NCI-H2029 (cell line): ENCODE measurements at regions not wholly inside any gene's neighbourhood (a gene's known extent, or its start where the extent isn't known, plus 50 kb on each side); places are given as distances from the start of the nearest gene placed in this dataset.
"Not testable (repeated sequence)": the region's sequence is repeated elsewhere in the genome, so short reads cannot be mapped to it uniquely, and the experiment has no call there.

ENCODE experiments used
- DNase-seq: peaks from one replicate; lab custom pipeline; 2025; lab: John Stamatoyannopoulos, UW

GRCh38 chr4:128649161-128649560 lies 160.3 kb upstream of the JADE1 start:
- DNase-seq: no peak

GRCh38 chr4:128648021-128648420 lies 161.5 kb upstream of the JADE1 start:
- DNase-seq: no peak

- not testable (repeated sequence) for DNase-seq
Observed at GRCh38 chr4:128646893-128647292, 162.6 kb upstream of the JADE1 start.

GRCh38 chr4:128644693-128645654 lies 164.5 kb upstream of the JADE1 start:
- not testable (repeated sequence) for DNase-seq

GRCh38 chr4:128644107-128644506 lies 165.4 kb upstream of the JADE1 start:
- not testable (repeated sequence) for DNase-seq

GRCh38 chr4:128641566-128641965 lies 167.9 kb upstream of the JADE1 start:
- DNase-seq: not testable (repeated sequence)

- DNase-seq: no peak
Observed at GRCh38 chr4:128639541-128640270, 169.8 kb upstream of the JADE1 start.

- no peak for DNase-seq
Observed at GRCh38 chr4:128636906-128637305, 172.6 kb upstream of the JADE1 start.

GRCh38 chr4:128635955-128636560 lies 173.4 kb upstream of the JADE1 start:
- peak; percentile 68 for DNase-seq

GRCh38 chr4:128635141-128635954 lies 174.2 kb upstream of the JADE1 start:
- peak; percentile 74 for DNase-seq

- DNase-seq: no peak
Observed at GRCh38 chr4:128633067-128633466, 176.4 kb upstream of the JADE1 start.

- DNase-seq: no peak
Observed at GRCh38 chr4:128630871-128631270, 178.6 kb upstream of the JADE1 start.

GRCh38 chr4:128623508-128624215 lies 185.8 kb upstream of the JADE1 start:
- DNase-seq: no peak

- DNase-seq: not testable (repeated sequence)
Observed at GRCh38 chr4:128620279-128620965, 189.1 kb upstream of the JADE1 start.

GRCh38 chr4:128615197-128615596 lies 194.3 kb upstream of the JADE1 start:
- DNase-seq: no peak

- DNase-seq: no peak
Observed at GRCh38 chr4:128608006-128608405, 201.5 kb upstream of the JADE1 start.

GRCh38 chr4:128606173-128606572 lies 203.3 kb upstream of the JADE1 start:
- DNase-seq: no peak

- no peak for DNase-seq
Observed at GRCh38 chr4:128604840-128605239, 204.7 kb upstream of the JADE1 start.

GRCh38 chr4:128604204-128604603 lies 205.3 kb upstream of the JADE1 start:
- no peak for DNase-seq

- DNase-seq: no peak
Observed at GRCh38 chr4:128603081-128603480, 206.4 kb upstream of the JADE1 start.
